ENCODE measurements at regions not wholly inside any gene's neighbourhood (a gene's known extent, or its start where the extent isn't known, plus 50 kb on each side); places are given as distances from the start of the nearest gene placed in this dataset.

GRCh38 chr15:47484997-47485396 is 232.3 kb upstream of the SEMA6D start:
- TF ChIP-seq JUNB (IDR thresholded peaks at IDR 0.05) (no peak), EGR1 (IDR thresholded peaks at IDR 0.05; ENCODE audit: borderline replicate concordance in 1 of 2, low read depth in 2 of 2, low read length in 2 of 2) (no peak), USF2 (IDR thresholded peaks at IDR 0.05; ENCODE audit: borderline replicate concordance, low read depth, low read length) (no peak)
- TF ChIP-seq, protein P1, sequence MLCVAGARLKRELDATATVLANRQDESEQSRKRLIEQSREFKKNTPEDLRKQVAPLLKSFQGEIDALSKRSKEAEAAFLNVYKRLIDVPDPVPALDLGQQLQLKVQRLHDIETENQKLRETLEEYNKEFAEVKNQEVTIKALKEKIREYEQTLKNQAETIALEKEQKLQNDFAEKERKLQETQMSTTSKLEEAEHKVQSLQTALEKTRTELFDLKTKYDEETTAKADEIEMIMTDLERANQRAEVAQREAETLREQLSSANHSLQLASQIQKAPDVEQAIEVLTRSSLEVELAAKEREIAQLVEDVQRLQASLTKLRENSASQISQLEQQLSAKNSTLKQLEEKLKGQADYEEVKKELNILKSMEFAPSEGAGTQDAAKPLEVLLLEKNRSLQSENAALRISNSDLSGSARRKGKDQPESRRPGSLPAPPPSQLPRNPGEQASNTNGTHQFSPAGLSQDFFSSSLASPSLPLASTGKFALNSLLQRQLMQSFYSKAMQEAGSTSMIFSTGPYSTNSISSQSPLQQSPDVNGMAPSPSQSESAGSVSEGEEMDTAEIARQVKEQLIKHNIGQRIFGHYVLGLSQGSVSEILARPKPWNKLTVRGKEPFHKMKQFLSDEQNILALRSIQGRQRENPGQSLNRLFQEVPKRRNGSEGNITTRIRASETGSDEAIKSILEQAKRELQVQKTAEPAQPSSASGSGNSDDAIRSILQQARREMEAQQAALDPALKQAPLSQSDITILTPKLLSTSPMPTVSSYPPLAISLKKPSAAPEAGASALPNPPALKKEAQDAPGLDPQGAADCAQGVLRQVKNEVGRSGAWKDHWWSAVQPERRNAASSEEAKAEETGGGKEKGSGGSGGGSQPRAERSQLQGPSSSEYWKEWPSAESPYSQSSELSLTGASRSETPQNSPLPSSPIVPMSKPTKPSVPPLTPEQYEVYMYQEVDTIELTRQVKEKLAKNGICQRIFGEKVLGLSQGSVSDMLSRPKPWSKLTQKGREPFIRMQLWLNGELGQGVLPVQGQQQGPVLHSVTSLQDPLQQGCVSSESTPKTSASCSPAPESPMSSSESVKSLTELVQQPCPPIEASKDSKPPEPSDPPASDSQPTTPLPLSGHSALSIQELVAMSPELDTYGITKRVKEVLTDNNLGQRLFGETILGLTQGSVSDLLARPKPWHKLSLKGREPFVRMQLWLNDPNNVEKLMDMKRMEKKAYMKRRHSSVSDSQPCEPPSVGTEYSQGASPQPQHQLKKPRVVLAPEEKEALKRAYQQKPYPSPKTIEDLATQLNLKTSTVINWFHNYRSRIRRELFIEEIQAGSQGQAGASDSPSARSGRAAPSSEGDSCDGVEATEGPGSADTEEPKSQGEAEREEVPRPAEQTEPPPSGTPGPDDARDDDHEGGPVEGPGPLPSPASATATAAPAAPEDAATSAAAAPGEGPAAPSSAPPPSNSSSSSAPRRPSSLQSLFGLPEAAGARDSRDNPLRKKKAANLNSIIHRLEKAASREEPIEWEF (IDR thresholded peaks at IDR 0.05; ENCODE audit: insufficient replicate concordance, low read depth, low read length) = no peak

All from GM12878 (cell line).